Lower leg skin (tissue), 4 donors: ENCODE measurements at regions not wholly inside any gene's neighbourhood (a gene's known extent, or its start where the extent isn't known, plus 50 kb on each side); places are given as distances from the start of the nearest gene placed in this dataset.

Source experiments
- DNase-seq, 2 donors: peaks; one replicate each; pipeline ENCODE4 v3.0.0-alpha.2; 2019; ENCODE audit warnings: low spot score in 2 of 2
- H3K4me3 ChIP-seq: fragments of 200-600 bp; sonication (generic); 2 replicates; pipeline ENCODE4 v1.5.1; 2017; ENCODE audit warnings: mild to moderate bottlenecking, low read depth; ENCODE audit not compliant: poor library complexity, severe bottlenecking
- CTCF ChIP-seq, 3 donors: fragments of 450-650 bp; IDR thresholded peaks; one replicate each; pipeline ENCODE4 v1.5.1; 2016; ENCODE audit warnings: antibody characterized with exemption in 3 of 3, mild to moderate bottlenecking in 3 of 3, moderate library complexity in 2 of 3
- POLR2A ChIP-seq, 2 donors: fragments of 450-650 bp; IDR thresholded peaks; one replicate each; pipeline ENCODE4 v1.6.1; 2016 to 2017; ENCODE audit warnings: antibody characterized with exemption in 2 of 2, mild to moderate bottlenecking in 1 of 2, moderate library complexity in 1 of 2
- WGBS, 2 donors: methylation state at CpG; one replicate each; pipeline ENCODE4 v1.1.5; 2018; 5-methylcytosine and 5-hydroxymethylcytosine counted together
- intact Hi-C: fragments of 100-400 bp; cut with DNase I; formaldehyde crosslinking; loops from one replicate; pipeline ENCODE4 v1.15.0; 2023; ENCODE audit warnings: low total_unique reads

DNA sequence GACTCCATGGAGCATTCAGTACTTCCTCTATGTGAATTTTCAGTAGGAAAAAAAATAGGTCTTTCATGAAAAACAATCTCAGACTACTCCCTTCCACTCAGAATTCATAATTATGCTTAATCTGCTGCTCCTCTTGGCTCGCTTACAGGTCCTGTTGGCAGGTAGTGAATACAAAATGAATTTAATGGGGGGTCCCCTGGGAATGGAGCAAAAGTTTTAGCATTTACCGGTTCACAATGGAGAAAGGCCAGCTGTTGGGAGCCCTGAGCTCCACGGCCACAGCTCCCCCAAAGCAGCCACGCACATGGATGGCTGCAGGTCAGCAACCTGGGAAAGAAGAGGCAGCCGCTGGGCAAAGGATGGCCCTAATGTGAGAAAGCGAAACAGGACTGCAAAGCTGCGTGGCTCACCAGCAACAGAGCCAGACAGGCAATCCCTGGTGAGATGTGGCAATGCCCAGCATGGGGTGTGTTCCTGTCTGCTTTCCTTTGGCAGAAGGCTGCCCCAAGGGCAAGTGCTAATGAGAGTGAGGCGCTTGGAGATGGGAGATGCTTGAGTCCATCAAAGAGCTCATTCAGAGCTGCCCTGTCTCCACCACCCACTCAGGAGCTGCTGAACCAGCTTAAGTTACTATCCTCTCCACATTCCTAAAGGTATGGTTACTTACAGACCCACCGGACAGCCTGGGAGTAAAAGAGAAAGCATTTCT is 447.4 kb downstream of the EPHA4 start:
- intact Hi-C loops: no loop called here
- DNase-seq: peak in 1 of 2 donors; percentile 39
- TF ChIP-seq POLR2A (IDR thresholded peaks at IDR 0.05) (no peak), CTCF (IDR thresholded peaks at IDR 0.05) (no peak)
- no peak overlapping the region for H3K4me3 ChIP-seq
- WGBS, 2 donors: 46 to 50% methylated on average over 9 of the region's 9 CpGs

GRCh38 chr2:221125691-221126090 is 446.4 kb downstream of the EPHA4 start:
- DNase-seq: no peak
- TF ChIP-seq CTCF (IDR thresholded peaks at IDR 0.05) (no peak), POLR2A (IDR thresholded peaks at IDR 0.05) (no peak)
- intact Hi-C loops: no loop called here
- H3K4me3 ChIP-seq: no peak overlapping the region
- 37 to 51% methylated on average over 3 of the region's 3 CpGs for WGBS, 2 donors

GRCh38 chr2:221129657-221130056 is 442.4 kb downstream of the EPHA4 start:
- no peak overlapping the region for H3K4me3 ChIP-seq
- no peak for TF ChIP-seq CTCF (IDR thresholded peaks at IDR 0.05)
- no peak for TF ChIP-seq POLR2A (IDR thresholded peaks at IDR 0.05)
- 83 to 86% methylated on average over 1 of the region's 1 CpG for WGBS, 2 donors
- DNase-seq: no peak
- intact Hi-C loops: no loop called here

- TF ChIP-seq CTCF (IDR thresholded peaks at IDR 0.05) (no peak), POLR2A (IDR thresholded peaks at IDR 0.05) (no peak)
- H3K4me3 ChIP-seq: no peak overlapping the region
- intact Hi-C loops: no loop called here
- DNase-seq: no peak
- 45 to 58% methylated on average over 1 of the region's 1 CpG for WGBS, 2 donors
Measured at GRCh38 chr2:221130431-221130830, 441.7 kb downstream of the EPHA4 start.

- DNase-seq: no peak
- 71 to 81% methylated on average over 2 of the region's 2 CpGs for WGBS, 2 donors
- no peak overlapping the region for H3K4me3 ChIP-seq
- intact Hi-C loops: no loop called here
- TF ChIP-seq CTCF (IDR thresholded peaks at IDR 0.05) (no peak), POLR2A (IDR thresholded peaks at IDR 0.05) (no peak)
Measured at GRCh38 chr2:221133941-221134340, 438.2 kb downstream of the EPHA4 start.

- TF ChIP-seq POLR2A (IDR thresholded peaks at IDR 0.05) (no peak), CTCF (IDR thresholded peaks at IDR 0.05) (no peak)
- no peak overlapping the region for H3K4me3 ChIP-seq
- DNase-seq: no peak
- 94 to 95% methylated on average over 3 of the region's 3 CpGs for WGBS, 2 donors
- intact Hi-C loops: no loop called here
Measured at GRCh38 chr2:221134718-221135117, 437.4 kb downstream of the EPHA4 start.
